ENCODE measurements at regions not wholly inside any gene's neighbourhood (a gene's known extent, or its start where the extent isn't known, plus 50 kb on each side); places are given as distances from the start of the nearest gene placed in this dataset.
A peak's percentile ranks its signal among the peaks of the same experiment; 100 is the strongest.
"Not testable (repeated sequence)": the region's sequence is repeated elsewhere in the genome, so short reads cannot be mapped to it uniquely, and the experiment has no call there.

DNA sequence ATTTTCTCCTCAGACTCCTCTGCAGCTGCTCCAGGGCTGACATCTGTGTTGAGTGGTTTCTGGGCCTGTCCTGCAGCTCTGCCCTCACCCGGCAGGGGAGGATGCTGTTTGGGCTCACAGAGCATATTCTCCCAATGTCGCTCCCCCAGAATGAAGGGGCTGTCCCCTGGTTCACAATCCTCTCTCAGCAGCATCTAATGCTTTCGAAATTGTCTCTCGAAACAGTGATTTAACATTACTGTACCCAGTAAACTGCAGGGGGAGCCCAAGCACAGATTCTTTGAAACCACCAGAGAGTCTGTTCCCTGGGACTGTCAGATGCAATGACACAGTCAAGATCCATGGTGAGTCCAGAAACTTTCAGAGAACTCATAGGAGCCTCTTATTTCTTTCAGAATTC lies 1135.2 kb downstream of the TMEM121 start:
- DNase-seq; intact Hi-C loops (cut with micrococcal nuclease); H3F3A ChIP-seq (ENCODE audit: low read length, unreplicated experiment); H3K36me3 ChIP-seq (ENCODE audit: low read depth, low read length); H3K4me2 ChIP-seq (ENCODE audit: low read length); H3K27me3 ChIP-seq (ENCODE audit: low read length); H3K27ac ChIP-seq (ENCODE audit: low read length); H3K4me3 ChIP-seq (ENCODE audit: low read length); H4K20me1 ChIP-seq (ENCODE audit: low read length); H3K79me2 ChIP-seq (ENCODE audit: low read length); H2AFZ ChIP-seq (ENCODE audit: low read length); H3K4me1 ChIP-seq (ENCODE audit: insufficient read depth, low read length); H3K9me2 ChIP-seq (replicated peaks; ENCODE audit: low read length); POLR2A ChIA-PET (ENCODE audit: unreplicated experiment); BruUV-seq (replicated peaks); CTCF ChIA-PET; ATAC-seq; H3K9ac ChIP-seq (ENCODE audit: low read length): not testable (repeated sequence)
- peaks cover 11% of the 10 kb centered on the region for H3K9me3 ChIP-seq (ENCODE audit: low read length)

DNA sequence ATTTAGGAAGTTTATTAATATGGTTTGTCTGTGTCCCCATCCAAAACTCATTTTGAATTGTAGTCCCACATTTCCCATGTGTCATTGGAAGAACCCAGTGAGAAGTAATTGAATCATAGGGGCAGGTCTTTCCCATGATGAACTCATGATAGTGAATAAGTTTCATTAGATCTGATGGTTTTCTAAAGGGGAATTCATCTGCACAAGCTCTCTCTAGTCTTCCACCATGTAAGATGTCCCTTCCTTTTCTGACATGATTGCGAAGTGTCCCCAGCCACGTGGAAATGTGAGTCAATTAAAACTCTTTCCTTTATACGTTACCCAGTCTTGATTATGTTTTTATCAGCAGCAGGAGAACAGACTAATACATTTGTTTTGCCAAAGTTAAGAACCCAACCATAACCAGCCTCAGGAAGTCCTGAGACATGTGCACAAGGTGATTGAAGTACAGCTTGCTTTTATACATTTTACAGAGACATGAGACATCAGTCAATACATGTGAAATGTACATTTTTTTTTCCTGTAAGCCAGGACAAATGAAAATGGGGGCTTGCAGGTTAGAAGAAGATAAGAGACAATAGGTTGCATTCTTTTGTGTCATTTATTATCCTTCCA lies 1136.7 kb downstream of the TMEM121 start:
- CTCF ChIA-PET = no interaction called here
- Histone ChIP-seq H3K9ac (ENCODE audit: low read length) (no peak overlapping the region), H3K4me1 (ENCODE audit: insufficient read depth, low read length) (no peaks in the 10 kb centered on the region), H3K27ac (ENCODE audit: low read length) (no peak overlapping the region), H4K20me1 (ENCODE audit: low read length) (no peaks in the 10 kb centered on the region), H3K4me2 (ENCODE audit: low read length) (no peak overlapping the region), H3F3A (ENCODE audit: low read length, unreplicated experiment) (no peaks in the 10 kb centered on the region), H2AFZ (ENCODE audit: low read length) (no peak overlapping the region), H3K9me2 (replicated peaks; ENCODE audit: low read length) (no peaks in the 10 kb centered on the region), H3K9me3 (ENCODE audit: low read length) (peaks cover 18% of the 10 kb centered on the region), H3K36me3 (ENCODE audit: low read depth, low read length) (no peaks in the 10 kb centered on the region), H3K4me3 (ENCODE audit: low read length) (no peak overlapping the region), H3K79me2 (ENCODE audit: low read length) (no peaks in the 10 kb centered on the region), H3K27me3 (ENCODE audit: low read length) (no peaks in the 10 kb centered on the region)
- intact Hi-C loops (cut with micrococcal nuclease) = no loop called here
- no peak for ATAC-seq
- TF ChIP-seq EZH2phosphoT487 (IDR thresholded peaks at IDR 0.05; ENCODE audit: borderline replicate concordance, low read length) (no peak), EZH2 (IDR thresholded peaks at IDR 0.05; ENCODE audit: low read length, unreplicated experiment) (no peak)
- TF ChIP-seq, protein P1, sequence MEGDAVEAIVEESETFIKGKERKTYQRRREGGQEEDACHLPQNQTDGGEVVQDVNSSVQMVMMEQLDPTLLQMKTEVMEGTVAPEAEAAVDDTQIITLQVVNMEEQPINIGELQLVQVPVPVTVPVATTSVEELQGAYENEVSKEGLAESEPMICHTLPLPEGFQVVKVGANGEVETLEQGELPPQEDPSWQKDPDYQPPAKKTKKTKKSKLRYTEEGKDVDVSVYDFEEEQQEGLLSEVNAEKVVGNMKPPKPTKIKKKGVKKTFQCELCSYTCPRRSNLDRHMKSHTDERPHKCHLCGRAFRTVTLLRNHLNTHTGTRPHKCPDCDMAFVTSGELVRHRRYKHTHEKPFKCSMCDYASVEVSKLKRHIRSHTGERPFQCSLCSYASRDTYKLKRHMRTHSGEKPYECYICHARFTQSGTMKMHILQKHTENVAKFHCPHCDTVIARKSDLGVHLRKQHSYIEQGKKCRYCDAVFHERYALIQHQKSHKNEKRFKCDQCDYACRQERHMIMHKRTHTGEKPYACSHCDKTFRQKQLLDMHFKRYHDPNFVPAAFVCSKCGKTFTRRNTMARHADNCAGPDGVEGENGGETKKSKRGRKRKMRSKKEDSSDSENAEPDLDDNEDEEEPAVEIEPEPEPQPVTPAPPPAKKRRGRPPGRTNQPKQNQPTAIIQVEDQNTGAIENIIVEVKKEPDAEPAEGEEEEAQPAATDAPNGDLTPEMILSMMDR (conservative IDR thresholded peaks at IDR 0.05; ENCODE audit: low read depth, low read length) = no peak
- no TSS peak for BruUV-seq (replicated peaks)
- DNase-seq = no peak
- POLR2A ChIA-PET (ENCODE audit: unreplicated experiment) = no interaction called here

DNA sequence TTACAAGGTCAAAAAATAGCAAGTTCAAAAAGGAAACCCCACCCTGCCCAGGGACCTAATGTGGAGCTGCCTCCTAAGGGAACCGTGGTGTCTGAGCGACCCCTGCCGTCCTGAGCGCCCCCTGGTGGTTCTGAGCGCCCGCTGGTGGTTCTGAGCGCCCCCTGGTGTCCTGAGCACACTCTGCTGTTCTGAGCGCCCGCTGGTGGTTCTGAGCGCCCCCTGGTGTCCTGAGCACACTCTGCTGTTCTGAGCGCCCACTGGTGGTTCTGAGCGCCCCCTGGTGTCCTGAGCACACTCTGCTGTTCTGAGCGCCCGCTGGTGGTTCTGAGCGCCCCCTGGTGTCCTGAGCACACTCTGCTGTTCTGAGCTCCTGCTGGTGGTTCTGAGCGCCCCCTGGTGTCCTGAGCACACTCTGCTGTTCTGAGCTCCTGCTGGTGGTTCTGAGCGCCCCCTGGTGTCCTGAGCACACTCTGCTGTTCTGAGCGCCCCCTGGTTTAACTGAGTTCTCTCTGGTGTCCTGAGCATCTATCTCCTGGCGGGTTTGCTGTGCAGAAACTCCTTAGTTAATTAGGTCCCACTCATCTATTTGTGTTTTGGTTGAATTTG lies 1137.5 kb downstream of the TMEM121 start:
- ATAC-seq; H4K20me1 ChIP-seq (ENCODE audit: low read length); H3K4me3 ChIP-seq (ENCODE audit: low read length); H2AFZ ChIP-seq (ENCODE audit: low read length); H3F3A ChIP-seq (ENCODE audit: low read length, unreplicated experiment); H3K4me2 ChIP-seq (ENCODE audit: low read length); H3K9ac ChIP-seq (ENCODE audit: low read length); POLR2A ChIA-PET (ENCODE audit: unreplicated experiment); intact Hi-C loops (cut with micrococcal nuclease); DNase-seq; H3K79me2 ChIP-seq (ENCODE audit: low read length); H3K9me2 ChIP-seq (replicated peaks; ENCODE audit: low read length); BruUV-seq (replicated peaks); H3K27me3 ChIP-seq (ENCODE audit: low read length); H3K27ac ChIP-seq (ENCODE audit: low read length); H3K4me1 ChIP-seq (ENCODE audit: insufficient read depth, low read length); CTCF ChIA-PET; H3K36me3 ChIP-seq (ENCODE audit: low read depth, low read length): not testable (repeated sequence)
- TF ChIP-seq, protein P1 (conservative IDR thresholded peaks at IDR 0.05; ENCODE audit: low read depth, low read length) = peak; percentile 67
- H3K9me3 ChIP-seq (ENCODE audit: low read length) = peaks cover 18% of the 10 kb centered on the region
